ENCODE measurements at regions not wholly inside any gene's neighbourhood (a gene's known extent, or its start where the extent isn't known, plus 50 kb on each side); places are given as distances from the start of the nearest gene placed in this dataset.
"Not testable (repeated sequence)": the region's sequence is repeated elsewhere in the genome, so short reads cannot be mapped to it uniquely, and the experiment has no call there.

DNA sequence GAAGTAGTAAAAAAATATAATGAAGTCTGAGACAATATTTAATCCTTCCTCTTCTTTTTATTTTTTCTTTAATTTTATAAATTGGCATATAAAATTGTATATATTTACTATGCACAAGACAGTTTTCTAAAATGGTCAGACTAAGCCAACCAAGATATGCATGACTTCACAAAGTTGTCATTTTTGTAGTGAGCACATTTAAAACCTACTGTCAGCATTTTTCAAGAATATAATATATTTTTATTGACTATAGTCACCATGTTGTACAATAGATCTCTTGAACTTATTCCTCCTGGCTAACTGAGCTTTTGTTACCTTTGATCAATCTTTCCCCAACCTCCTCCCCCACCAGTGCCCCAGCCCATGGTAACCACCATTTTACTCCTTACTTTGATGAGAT, 129.2 kb downstream of the ATP6V1G3 start:
- TF ChIP-seq ZNF565 (CRISPR knock-in tag; conservative IDR thresholded peaks at IDR 0.05; ENCODE audit: low read depth): no peak
- no peak for TF ChIP-seq BACH2 (CRISPR knock-in tag; IDR thresholded peaks at IDR 0.05; ENCODE audit: borderline replicate concordance)
- TF ChIP-seq, protein P1, sequence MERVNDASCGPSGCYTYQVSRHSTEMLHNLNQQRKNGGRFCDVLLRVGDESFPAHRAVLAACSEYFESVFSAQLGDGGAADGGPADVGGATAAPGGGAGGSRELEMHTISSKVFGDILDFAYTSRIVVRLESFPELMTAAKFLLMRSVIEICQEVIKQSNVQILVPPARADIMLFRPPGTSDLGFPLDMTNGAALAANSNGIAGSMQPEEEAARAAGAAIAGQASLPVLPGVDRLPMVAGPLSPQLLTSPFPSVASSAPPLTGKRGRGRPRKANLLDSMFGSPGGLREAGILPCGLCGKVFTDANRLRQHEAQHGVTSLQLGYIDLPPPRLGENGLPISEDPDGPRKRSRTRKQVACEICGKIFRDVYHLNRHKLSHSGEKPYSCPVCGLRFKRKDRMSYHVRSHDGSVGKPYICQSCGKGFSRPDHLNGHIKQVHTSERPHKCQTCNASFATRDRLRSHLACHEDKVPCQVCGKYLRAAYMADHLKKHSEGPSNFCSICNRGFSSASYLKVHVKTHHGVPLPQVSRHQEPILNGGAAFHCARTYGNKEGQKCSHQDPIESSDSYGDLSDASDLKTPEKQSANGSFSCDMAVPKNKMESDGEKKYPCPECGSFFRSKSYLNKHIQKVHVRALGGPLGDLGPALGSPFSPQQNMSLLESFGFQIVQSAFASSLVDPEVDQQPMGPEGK (CRISPR knock-in tag; IDR thresholded peaks at IDR 0.05; ENCODE audit: borderline replicate concordance): no peak
- no peak for TF ChIP-seq TCF4 (CRISPR knock-in tag; IDR thresholded peaks at IDR 0.05; ENCODE audit: borderline replicate concordance)
- TF ChIP-seq POU6F1 (CRISPR knock-in tag; IDR thresholded peaks at IDR 0.05; ENCODE audit: borderline replicate concordance, low read depth): no peak
- TF ChIP-seq ZC3H10 (CRISPR knock-in tag; IDR thresholded peaks at IDR 0.05): no peak
- no peak for TF ChIP-seq TSHZ2 (CRISPR knock-in tag; IDR thresholded peaks at IDR 0.05)
- TF ChIP-seq CSRNP3 (CRISPR knock-in tag; IDR thresholded peaks at IDR 0.05): no peak
- TF ChIP-seq ZNF70 (CRISPR knock-in tag; IDR thresholded peaks at IDR 0.05): no peak
- TF ChIP-seq ZNF8 (CRISPR knock-in tag; IDR thresholded peaks at IDR 0.05): no peak
- TF ChIP-seq ARNTL (CRISPR knock-in tag; IDR thresholded peaks at IDR 0.05; ENCODE audit: borderline replicate concordance, low read depth): no peak
- no peak for TF ChIP-seq ZFP3 (CRISPR knock-in tag; IDR thresholded peaks at IDR 0.05)
- ATAC-seq: no peak

DNA sequence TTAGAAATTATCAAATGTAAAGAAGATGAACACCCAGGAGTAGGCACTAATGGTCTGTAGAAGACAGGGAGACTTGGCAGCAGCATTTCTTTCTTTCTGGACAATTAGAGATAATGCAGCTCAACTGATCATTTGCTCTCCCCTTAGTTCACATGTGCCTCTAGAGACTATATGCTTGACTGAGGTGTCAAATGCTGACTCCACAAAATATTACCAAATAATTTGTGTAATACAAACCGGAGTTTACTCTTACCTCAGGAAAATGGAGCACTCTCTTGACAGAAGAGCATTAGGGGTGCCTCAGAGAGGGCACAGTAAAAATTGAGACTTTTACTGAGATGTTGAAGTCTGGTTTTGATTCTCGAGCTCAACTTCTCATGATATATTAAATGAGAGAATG, 131.8 kb downstream of the ATP6V1G3 start:
- no peak for TF ChIP-seq ZNF8 (CRISPR knock-in tag; IDR thresholded peaks at IDR 0.05)
- no peak for TF ChIP-seq ZNF565 (CRISPR knock-in tag; conservative IDR thresholded peaks at IDR 0.05; ENCODE audit: low read depth)
- no peak for TF ChIP-seq ZFP3 (CRISPR knock-in tag; IDR thresholded peaks at IDR 0.05)
- ATAC-seq: no peak

- ATAC-seq: not testable (repeated sequence)
Measured at GRCh38 chr1:198404632-198405031, 135.8 kb downstream of the ATP6V1G3 start.

DNA sequence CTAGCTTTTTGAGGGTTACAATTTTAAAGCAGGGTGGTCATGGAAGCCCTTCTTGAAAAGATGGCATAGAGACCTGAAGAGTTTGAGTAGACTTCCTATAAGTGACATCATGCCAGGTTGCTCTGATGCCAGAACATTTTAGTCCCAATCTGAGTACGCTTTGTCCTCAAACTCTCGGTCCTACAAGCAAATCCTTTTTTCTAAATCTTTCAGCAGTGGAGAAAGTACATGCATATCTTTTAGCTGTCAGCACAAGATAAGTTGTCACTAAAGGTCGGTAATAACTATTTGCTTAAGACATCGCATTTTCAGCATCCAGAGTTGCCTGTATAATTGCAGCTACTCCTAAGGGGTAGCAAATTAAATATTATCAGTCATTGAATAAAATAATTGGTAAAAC, 140.4 kb downstream of the ATP6V1G3 start:
- no peak for TF ChIP-seq GLIS3 (CRISPR knock-in tag; IDR thresholded peaks at IDR 0.05)
- TF ChIP-seq OSR1 (CRISPR knock-in tag; IDR thresholded peaks at IDR 0.05): no peak
- TF ChIP-seq, protein P1 (CRISPR knock-in tag; IDR thresholded peaks at IDR 0.05; ENCODE audit: borderline replicate concordance): no peak
- ATAC-seq: no peak

DNA sequence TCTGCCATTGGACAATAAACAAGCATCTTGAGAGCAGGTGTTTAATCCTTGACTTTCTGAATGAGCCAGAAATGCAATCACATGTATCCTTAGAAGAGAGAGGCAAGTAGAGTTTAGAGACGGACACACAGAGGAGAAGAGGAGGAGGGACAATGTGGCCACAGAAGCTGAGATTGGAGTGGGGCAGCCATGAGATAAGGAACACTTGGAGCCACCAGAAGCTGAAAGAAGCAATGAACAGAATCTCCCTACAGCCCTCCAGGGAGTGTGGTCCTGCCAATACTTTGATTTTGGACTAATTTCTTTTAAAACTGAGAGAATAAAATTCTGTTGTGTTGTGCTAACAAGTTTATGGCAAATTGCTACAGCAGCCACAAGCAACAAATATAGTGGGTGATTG, 141.0 kb downstream of the ATP6V1G3 start:
- no peak for ATAC-seq
- TF ChIP-seq POU6F1 (CRISPR knock-in tag; IDR thresholded peaks at IDR 0.05; ENCODE audit: borderline replicate concordance, low read depth): no peak
- TF ChIP-seq CSRNP3 (CRISPR knock-in tag; IDR thresholded peaks at IDR 0.05): no peak
- no peak for TF ChIP-seq BACH2 (CRISPR knock-in tag; IDR thresholded peaks at IDR 0.05; ENCODE audit: borderline replicate concordance)
- TF ChIP-seq ARNTL (CRISPR knock-in tag; IDR thresholded peaks at IDR 0.05; ENCODE audit: borderline replicate concordance, low read depth): no peak
- TF ChIP-seq TCF4 (CRISPR knock-in tag; IDR thresholded peaks at IDR 0.05; ENCODE audit: borderline replicate concordance): no peak
- TF ChIP-seq SNAI2 (CRISPR knock-in tag; IDR thresholded peaks at IDR 0.05): no peak
- no peak for TF ChIP-seq ZC3H10 (CRISPR knock-in tag; IDR thresholded peaks at IDR 0.05)
- TF ChIP-seq ZFP3 (CRISPR knock-in tag; IDR thresholded peaks at IDR 0.05): no peak
- no peak for TF ChIP-seq PPARA (CRISPR knock-in tag; IDR thresholded peaks at IDR 0.05; ENCODE audit: borderline replicate concordance)
- TF ChIP-seq OSR1 (CRISPR knock-in tag; IDR thresholded peaks at IDR 0.05): no peak
- no peak for TF ChIP-seq ZNF565 (CRISPR knock-in tag; conservative IDR thresholded peaks at IDR 0.05; ENCODE audit: low read depth)
- no peak for TF ChIP-seq ZFP30 (CRISPR knock-in tag; IDR thresholded peaks at IDR 0.05)

All from SK-N-SH treated with all-trans-retinoic acid at 6 μM for 48 hours (cell line).